Hepatocyte (in vitro differentiated cells): ENCODE measurements at regions not wholly inside any gene's neighbourhood (a gene's known extent, or its start where the extent isn't known, plus 50 kb on each side); places are given as distances from the start of the nearest gene placed in this dataset.

Experiments
- CTCF ChIP-seq: fragments of 200-600 bp; sonication (generic); IDR thresholded peaks from 2 replicates; pipeline ENCODE4 v1.5.1; 2016; ENCODE audit warnings: antibody characterized with exemption, mild to moderate bottlenecking; ENCODE audit not compliant: poor library complexity
- EZH2phosphoT487 ChIP-seq: fragments of 200-600 bp; sonication (generic); IDR thresholded peaks from one replicate; pipeline ENCODE4 v1.6.1; 2018; ENCODE audit warnings: antibody characterized with exemption, mild to moderate bottlenecking, low read depth, moderate library complexity; ENCODE audit not compliant: unreplicated experiment, severe bottlenecking

- TF ChIP-seq EZH2phosphoT487 (no peak), CTCF (no peak)
Measured at GRCh38 chr2:157152362-157152761, 105.1 kb upstream of the GALNT5 start.
